Transverse colon (tissue), 4 donors: ENCODE measurements at regions not wholly inside any gene's neighbourhood (a gene's known extent, or its start where the extent isn't known, plus 50 kb on each side); places are given as distances from the start of the nearest gene placed in this dataset.
"Not testable (repeated sequence)": the region's sequence is repeated elsewhere in the genome, so short reads cannot be mapped to it uniquely, and the experiment has no call there.

Experiments used
- DNase-seq: peaks from one replicate; pipeline ENCODE4 v3.0.0-alpha.2; 2019
- H3K27ac ChIP-seq, 4 donors: fragments of 200-600 bp; sonication (generic); 2 replicates each; pipeline ENCODE4 v1.5.1; 2016 to 2018; ENCODE audit warnings: inconsistent platforms in 4 of 4
- H3K27me3 ChIP-seq: fragments of 200-600 bp; sonication (generic); 2 replicates; pipeline ENCODE4 v1.5.1; 2017; ENCODE audit warnings: inconsistent platforms
- H3K36me3 ChIP-seq, 4 donors: fragments of 200-600 bp; sonication (generic); 2 replicates each; pipeline ENCODE4 v1.5.1; 2017 to 2019; ENCODE audit warnings: inconsistent platforms in 4 of 4
- H3K4me1 ChIP-seq, 4 donors: fragments of 200-600 bp; sonication (generic); 2 replicates each; pipeline ENCODE4 v1.5.1; 2017 to 2020; ENCODE audit warnings: inconsistent platforms in 4 of 4
- H3K4me3 ChIP-seq, 4 donors: fragments of 200-600 bp; sonication (generic); 1 replicate in 1 of 4; 2 replicates in 3 of 4; pipeline versions ENCODE4 v1.5.1 to v1.6.1; 2017 to 2019; ENCODE audit warnings: inconsistent platforms in 4 of 4
- H3K9me3 ChIP-seq, 2 donors: fragments of 200-600 bp; sonication (generic); 2 replicates each; pipeline ENCODE4 v1.5.1; 2017 to 2019; ENCODE audit warnings: inconsistent platforms in 2 of 2
- CTCF ChIP-seq, 5 experiments: fragments of 200-600 bp in 3 of 5; fragments of 450-650 bp in 2 of 5; sonication (generic) in 3 of 5; IDR thresholded peaks; 1 replicate in 2 of 5; 2 replicates in 3 of 5; pipeline ENCODE4 v1.5.1; 2016 to 2017; ENCODE audit warnings: antibody characterized with exemption in 5 of 5, inconsistent platforms in 3 of 5, mild to moderate bottlenecking in 2 of 5, moderate library complexity in 1 of 5
- EP300 ChIP-seq: sonication (generic); formaldehyde crosslinking; IDR thresholded peaks from one replicate; pipeline ENCODE4 v1.6.1; 2017; ENCODE audit warnings: antibody characterized with exemption, low read depth
- POLR2A ChIP-seq: fragments of 450-650 bp; IDR thresholded peaks from one replicate; pipeline ENCODE4 v1.6.1; 2016; ENCODE audit warnings: antibody characterized with exemption, mild to moderate bottlenecking, moderate library complexity
- POLR2AphosphoS5 ChIP-seq, 3 donors: sonication (generic); formaldehyde crosslinking; IDR thresholded peaks; one replicate each; pipeline ENCODE4 v1.6.1; 2016; ENCODE audit warnings: antibody characterized with exemption in 3 of 3
- whole genome bisulfite sequencing, 2 donors: methylation state at CpG; one replicate each; pipeline ENCODE4 v1.1.5; 2018; ENCODE audit warnings: low coverage in 1 of 2; 5-methylcytosine and 5-hydroxymethylcytosine counted together
- in situ Hi-C, 4 donors: fragments of 200-750 bp; cut with MboI; loops; one replicate each; pipeline versions ENCODE4 v1.15.0 to v1.15.1; 2017; ENCODE audit warnings: low sequenced_read_pairs in 3 of 4, low pct_ligation_motif_present in 1 of 4, low pct_unique_long_range_greater_than_20kb in 1 of 4
- intact Hi-C: fragments of 100-400 bp; cut with DNase I; formaldehyde crosslinking; loops from one replicate; pipeline ENCODE4 v1.15.1; 2023; ENCODE audit warnings: low total_unique reads

GRCh38 chrX:65866146-65866545 lies 173.7 kb downstream of the VSIG4 start:
- in situ Hi-C loops (no loop called here), intact Hi-C loops (no loop called here)
- Histone ChIP-seq H3K9me3 (no peaks in the 10 kb centered on the region), H3K27ac (no peak overlapping the region), H3K4me3 (no peak overlapping the region), H3K27me3 (no peaks in the 10 kb centered on the region), H3K36me3 (no peaks in the 10 kb centered on the region), H3K4me1 (no peaks in the 10 kb centered on the region)
- TF ChIP-seq POLR2A (no peak), CTCF (IDR thresholded peaks at IDR 0.05) (no peak), EP300 (no peak), POLR2AphosphoS5 (IDR thresholded peaks at IDR 0.05) (no peak)
- DNase-seq = no peak

DNA sequence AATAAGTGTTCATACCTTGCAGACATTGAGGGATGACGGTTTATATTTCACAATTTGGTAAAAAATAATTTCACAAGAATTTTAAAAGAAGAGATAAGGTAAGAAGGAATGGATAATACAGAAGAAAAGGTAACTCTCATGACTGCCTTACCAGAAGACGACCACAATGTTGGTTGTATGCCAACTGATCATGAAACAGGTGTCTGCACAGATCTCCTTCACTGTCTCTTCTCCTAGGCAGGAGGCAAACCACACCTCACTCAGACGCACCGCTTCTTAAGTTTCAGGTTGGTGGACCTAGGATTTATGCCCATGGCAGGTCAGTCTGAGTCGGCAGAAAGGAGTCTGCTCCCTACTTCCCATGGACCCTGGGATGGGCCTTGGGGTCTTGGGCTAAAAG lies 177.2 kb downstream of the VSIG4 start:
- TF ChIP-seq POLR2AphosphoS5 (IDR thresholded peaks at IDR 0.05) = no peak
- TF ChIP-seq POLR2A = no peak
- no peak for TF ChIP-seq EP300
- TF ChIP-seq CTCF (IDR thresholded peaks at IDR 0.05) = no peak
- H3K4me1 ChIP-seq = no peaks in the 10 kb centered on the region
- no peaks in the 10 kb centered on the region for H3K9me3 ChIP-seq
- no peak for DNase-seq
- H3K36me3 ChIP-seq = no peaks in the 10 kb centered on the region
- no peak overlapping the region for H3K27ac ChIP-seq
- H3K4me3 ChIP-seq = no peak overlapping the region
- intact Hi-C loops (no loop called here), in situ Hi-C loops (no loop called here)
- no peaks in the 10 kb centered on the region for H3K27me3 ChIP-seq
- WGBS, 2 donors = 73 to 88% methylated on average over 2 to 5 of the region's 5 CpGs

GRCh38 chrX:65859299-65859698 lies 180.6 kb downstream of the VSIG4 start:
- H3K36me3 ChIP-seq = no peaks in the 10 kb centered on the region
- intact Hi-C loops (no loop called here), in situ Hi-C loops (no loop called here)
- H3K27me3 ChIP-seq = no peaks in the 10 kb centered on the region
- no peak overlapping the region for H3K4me3 ChIP-seq
- no peaks in the 10 kb centered on the region for H3K4me1 ChIP-seq
- no peak overlapping the region for H3K27ac ChIP-seq
- DNase-seq = no peak
- no peaks in the 10 kb centered on the region for H3K9me3 ChIP-seq
- TF ChIP-seq POLR2AphosphoS5 (IDR thresholded peaks at IDR 0.05) (no peak), CTCF (IDR thresholded peaks at IDR 0.05) (no peak), POLR2A (no peak), EP300 (no peak)

DNA sequence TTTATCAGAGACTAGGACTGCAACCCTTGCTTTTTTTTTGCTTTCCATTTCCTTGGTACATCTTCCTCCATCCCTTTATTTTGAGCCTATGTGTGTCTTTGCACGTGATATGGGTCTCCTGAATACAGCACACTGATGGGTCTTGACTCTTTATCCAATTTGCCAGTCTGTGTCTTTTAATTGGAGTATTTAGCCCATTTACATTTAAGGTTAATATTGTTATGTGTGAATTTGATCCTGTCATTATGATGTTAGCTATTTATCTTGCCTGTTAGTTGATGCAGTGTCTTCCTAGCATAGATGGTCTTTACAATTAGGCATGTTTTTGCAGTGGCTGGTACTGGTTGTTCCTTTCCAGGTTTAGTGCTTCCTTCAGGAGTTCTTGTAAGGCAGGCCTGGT lies 185.4 kb downstream of the VSIG4 start:
- H3K36me3 ChIP-seq, intact Hi-C loops, H3K9me3 ChIP-seq, H3K4me1 ChIP-seq, DNase-seq, H3K27me3 ChIP-seq, in situ Hi-C loops, H3K27ac ChIP-seq, H3K4me3 ChIP-seq: not testable (repeated sequence)
- WGBS, 2 donors = 68 to 86% methylated on average over 1 of the region's 1 CpG

GRCh38 chrX:65851306-65851705 lies 183.9 kb downstream of the MSN start:
- intact Hi-C loops, H3K27me3 ChIP-seq, H3K27ac ChIP-seq, H3K36me3 ChIP-seq, in situ Hi-C loops, DNase-seq, H3K9me3 ChIP-seq, H3K4me3 ChIP-seq, H3K4me1 ChIP-seq: not testable (repeated sequence)
- 88 to 96% methylated on average over 1 of the region's 1 CpG for WGBS, 2 donors

DNA sequence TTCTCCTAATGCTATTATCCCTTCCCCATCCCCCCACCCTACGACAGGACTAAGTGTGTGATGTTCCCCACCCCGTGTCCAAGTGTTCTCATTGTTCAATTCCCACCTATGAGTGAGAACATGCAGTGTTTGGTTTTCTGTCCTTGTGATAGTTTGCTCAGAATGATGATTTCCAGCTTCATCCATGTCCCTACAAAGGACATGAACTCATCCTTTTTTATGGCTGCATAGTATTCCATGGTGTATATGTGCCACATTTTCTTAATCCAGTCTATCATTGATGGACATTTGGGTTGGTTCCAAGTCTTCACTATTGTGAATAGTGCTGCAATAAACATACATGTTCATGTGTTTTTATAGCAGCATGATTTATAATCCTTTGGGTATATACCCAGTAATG lies 183.4 kb downstream of the MSN start:
- H3K27me3 ChIP-seq, H3K9me3 ChIP-seq, H3K4me1 ChIP-seq, in situ Hi-C loops, DNase-seq, H3K27ac ChIP-seq, intact Hi-C loops, H3K4me3 ChIP-seq, H3K36me3 ChIP-seq: not testable (repeated sequence)
- WGBS, 2 donors = 77% methylated on average over 2 of the region's 2 CpGs; no CpG with 5 or more reads in 1 of the 2 donors
